Hepatocyte (in vitro differentiated cells): ENCODE measurements at regions not wholly inside any gene's neighbourhood (a gene's known extent, or its start where the extent isn't known, plus 50 kb on each side); places are given as distances from the start of the nearest gene placed in this dataset.

Experiments
- CTCF ChIP-seq: fragments of 200-600 bp; sonication (generic); IDR thresholded peaks from 2 replicates; pipeline ENCODE4 v1.5.1; 2016; ENCODE audit warnings: antibody characterized with exemption, mild to moderate bottlenecking; ENCODE audit not compliant: poor library complexity
- EZH2 ChIP-seq: fragments of 200-600 bp; sonication (generic); IDR thresholded peaks from 2 replicates; pipeline ENCODE4 v1.6.1; 2016; ENCODE audit warnings: antibody characterized with exemption, mild to moderate bottlenecking, borderline replicate concordance
- EZH2phosphoT487 ChIP-seq: fragments of 200-600 bp; sonication (generic); IDR thresholded peaks from one replicate; pipeline ENCODE4 v1.6.1; 2018; ENCODE audit warnings: antibody characterized with exemption, mild to moderate bottlenecking, low read depth, moderate library complexity; ENCODE audit not compliant: unreplicated experiment, severe bottlenecking

- no peak for TF ChIP-seq CTCF
- no peak for TF ChIP-seq EZH2
- TF ChIP-seq EZH2phosphoT487, result no peak
Measured at GRCh38 chr3:81245501-81245900, 515.9 kb downstream of the GBE1 start.
